ENCODE measurements at regions not wholly inside any gene's neighbourhood (a gene's known extent, or its start where the extent isn't known, plus 50 kb on each side); places are given as distances from the start of the nearest gene placed in this dataset.

- H3K27me3 ChIP-seq (ENCODE audit: insufficient read depth), result peaks cover 9% of the 10 kb centered on the region; the same call in 1 of the 2 replicates
- H3F3A ChIP-seq (replicated peaks; ENCODE audit: insufficient read depth), result no peaks in the 10 kb centered on the region
- 24% methylated on average over 26 of the region's 29 CpGs for WGBS (ENCODE audit: low lambda C conversion rate)
- TF ChIP-seq NRF1 (IDR thresholded peaks at IDR 0.05; ENCODE audit: low read depth, low read length) (no peak), FOSL2 (IDR thresholded peaks at IDR 0.05; ENCODE audit: borderline replicate concordance, low read depth) (no peak), EP300 (IDR thresholded peaks at IDR 0.05; ENCODE audit: borderline replicate concordance in 1 of 2, low read depth in 1 of 2, low read length in 1 of 2) (peak in 1 of 2 experiments; percentile 65; a peak in 1 of 4 replicates), RFX5 (IDR thresholded peaks at IDR 0.05; ENCODE audit: low read length) (no peak), GATA2 (CRISPR knock-in tag; IDR thresholded peaks at IDR 0.05) (peak; percentile 78), EZH2phosphoT487 (IDR thresholded peaks at IDR 0.05; ENCODE audit: borderline replicate concordance, low read depth) (no peak), SMC3 (IDR thresholded peaks at IDR 0.05; ENCODE audit: low read depth, low read length) (0 out of 2 replicates have a peak, but pooled peaks have one; percentile 4)
- no peaks in the 10 kb centered on the region for H4K20me1 ChIP-seq (ENCODE audit: insufficient read depth)
- no peaks in the 10 kb centered on the region for H3K9me2 ChIP-seq
- H2AFZ ChIP-seq (ENCODE audit: low read depth), result no peak overlapping the region
- peak; percentile 39 for DNase-seq
- H3K4me2 ChIP-seq, result no peak overlapping the region
- H3K9ac ChIP-seq, result no peak overlapping the region
- H3K4me1 ChIP-seq (ENCODE audit: control insufficient read depth in 1 of 2, insufficient read depth in 2 of 2, low read depth in 1 of 2, low read length in 1 of 2), result peaks cover 0 to 17% of the 10 kb centered on the region in 2 experiments; a peak in 1 of 4 replicates
- H3K9me3 ChIP-seq, result no peaks in the 10 kb centered on the region
- H3K36me3 ChIP-seq (replicated peaks in 1 of 2; ENCODE audit: control insufficient read depth in 1 of 2, insufficient read depth in 2 of 2, low read length in 1 of 2), result no peaks in the 10 kb centered on the region
- CTCF ChIA-PET, result no interaction called here
- no peaks in the 10 kb centered on the region for H3K79me2 ChIP-seq (ENCODE audit: insufficient read depth)
- peak overlapping the region in 1 of 2 experiments; percentile 74; a peak in 2 of 4 replicates for H3K27ac ChIP-seq (ENCODE audit: low read depth in 2 of 2, low read length in 1 of 2)
- H3K4me3 ChIP-seq (ENCODE audit: low read depth in 2 of 2, low read length in 1 of 2), result no peak overlapping the region
- POLR2A ChIA-PET, result interaction anchor here (0.5 kb wide), 3 partner anchors 22 to 394 kb away, joined by 3 read pairs; no protein-coding TSS in a partner anchor
Measured at GRCh38 chrX:39418731-39419638, 617.7 kb downstream of the MID1IP1 start.

- TF ChIP-seq YY1 (IDR thresholded peaks at IDR 0.05; ENCODE audit: low read depth), result no peak
- no peak for TF ChIP-seq EP300 (IDR thresholded peaks at IDR 0.05; ENCODE audit: borderline replicate concordance in 1 of 2, low read depth in 1 of 2, low read length in 1 of 2)
- TF ChIP-seq TCF12 (IDR thresholded peaks at IDR 0.05), result no peak
- H3K27me3 ChIP-seq (ENCODE audit: insufficient read depth), result peaks cover 9% of the 10 kb centered on the region; the same call in 1 of the 2 replicates
- H3K27ac ChIP-seq (ENCODE audit: low read depth in 2 of 2, low read length in 1 of 2), result no peak overlapping the region
- no peaks in the 10 kb centered on the region for H3K9me2 ChIP-seq
- no peak overlapping the region for H3K4me2 ChIP-seq
- H3F3A ChIP-seq (replicated peaks; ENCODE audit: insufficient read depth), result no peaks in the 10 kb centered on the region
- no peaks in the 10 kb centered on the region for H3K36me3 ChIP-seq (replicated peaks in 1 of 2; ENCODE audit: control insufficient read depth in 1 of 2, insufficient read depth in 2 of 2, low read length in 1 of 2)
- H3K9me3 ChIP-seq, result no peaks in the 10 kb centered on the region
- no peak overlapping the region for H3K9ac ChIP-seq
- no peak overlapping the region for H3K4me3 ChIP-seq (ENCODE audit: low read depth in 2 of 2, low read length in 1 of 2)
- no peaks in the 10 kb centered on the region for H4K20me1 ChIP-seq (ENCODE audit: insufficient read depth)
- peaks cover 0 to 17% of the 10 kb centered on the region in 2 experiments; a peak in 1 of 4 replicates for H3K4me1 ChIP-seq (ENCODE audit: control insufficient read depth in 1 of 2, insufficient read depth in 2 of 2, low read depth in 1 of 2, low read length in 1 of 2)
- CTCF ChIA-PET, result no interaction called here
- POLR2A ChIA-PET, result no interaction called here
- no peaks in the 10 kb centered on the region for H3K79me2 ChIP-seq (ENCODE audit: insufficient read depth)
- no peak overlapping the region for H2AFZ ChIP-seq (ENCODE audit: low read depth)
- no peak for DNase-seq
- 51% methylated on average over 3 of the region's 3 CpGs for WGBS (ENCODE audit: low lambda C conversion rate)
Measured at GRCh38 chrX:39421006-39421405, 619.7 kb downstream of the MID1IP1 start.

GRCh38 chrX:39425124-39425806 lies 624.0 kb downstream of the MID1IP1 start:
- CTCF ChIA-PET, result no interaction called here
- Histone ChIP-seq H3K4me3 (ENCODE audit: low read depth in 2 of 2, low read length in 1 of 2) (no peak overlapping the region), H3K4me1 (ENCODE audit: control insufficient read depth in 1 of 2, insufficient read depth in 2 of 2, low read depth in 1 of 2, low read length in 1 of 2) (peaks cover 0 to 1% of the 10 kb centered on the region in 2 experiments; a peak in 1 of 4 replicates), H4K20me1 (ENCODE audit: insufficient read depth) (no peaks in the 10 kb centered on the region), H3K36me3 (replicated peaks in 1 of 2; ENCODE audit: control insufficient read depth in 1 of 2, insufficient read depth in 2 of 2, low read length in 1 of 2) (no peaks in the 10 kb centered on the region), H3F3A (replicated peaks; ENCODE audit: insufficient read depth) (no peaks in the 10 kb centered on the region), H3K4me2 (no peak overlapping the region), H3K9ac (no peak overlapping the region), H3K27ac (ENCODE audit: low read depth in 2 of 2, low read length in 1 of 2) (no peak overlapping the region), H3K9me3 (no peaks in the 10 kb centered on the region), H3K27me3 (ENCODE audit: insufficient read depth) (no peaks in the 10 kb centered on the region), H2AFZ (ENCODE audit: low read depth) (no peak overlapping the region), H3K9me2 (no peaks in the 10 kb centered on the region), H3K79me2 (ENCODE audit: insufficient read depth) (no peaks in the 10 kb centered on the region)
- POLR2A ChIA-PET, result no interaction called here
- TF ChIP-seq USF1 (IDR thresholded peaks at IDR 0.05; ENCODE audit: borderline replicate concordance, low read depth) (no peak), FOSL2 (IDR thresholded peaks at IDR 0.05; ENCODE audit: borderline replicate concordance, low read depth) (no peak), YY1 (IDR thresholded peaks at IDR 0.05; ENCODE audit: low read depth) (no peak), RFX5 (IDR thresholded peaks at IDR 0.05; ENCODE audit: low read length) (no peak), RAD21 (IDR thresholded peaks at IDR 0.05; ENCODE audit: low read length) (no peak), POLR2AphosphoS5 (IDR thresholded peaks at IDR 0.05; ENCODE audit: low read depth, low read length) (no peak), SMC3 (IDR thresholded peaks at IDR 0.05; ENCODE audit: low read depth, low read length) (no peak), RXRA (IDR thresholded peaks at IDR 0.05; ENCODE audit: borderline replicate concordance, low read depth) (no peak)
- no peak for DNase-seq
- WGBS (ENCODE audit: low lambda C conversion rate), result 34% methylated on average over 2 of the region's 2 CpGs
